ENCODE measurements at regions not wholly inside any gene's neighbourhood (a gene's known extent, or its start where the extent isn't known, plus 50 kb on each side); places are given as distances from the start of the nearest gene placed in this dataset.

DNA sequence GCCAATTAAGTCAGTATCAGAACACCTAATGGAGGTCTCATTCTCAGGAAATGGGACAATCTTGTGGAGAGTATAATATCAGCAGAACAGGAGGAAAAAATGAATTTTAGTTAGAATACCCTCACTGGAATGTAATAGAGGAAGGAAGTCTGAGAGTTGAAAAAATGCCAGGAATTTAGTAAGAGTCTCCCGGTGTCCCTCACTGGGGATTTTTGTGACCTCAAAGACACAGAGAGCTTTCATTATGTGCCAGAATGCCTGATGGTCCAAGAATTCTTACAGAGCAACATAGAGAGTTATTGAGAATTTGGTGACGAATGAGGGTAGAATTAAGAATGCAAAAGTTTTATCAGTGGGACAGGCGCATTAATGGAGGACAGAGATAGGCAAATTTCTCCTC lies 443.5 kb upstream of the B3GALT2 start:
- H3K27me3 ChIP-seq (ENCODE audit: control insufficient read depth in 3 of 3, insufficient read depth in 3 of 3, low read length in 2 of 3): no peaks in the 10 kb centered on the region
- H3K9ac ChIP-seq (ENCODE audit: insufficient read depth in 1 of 2, low read length in 2 of 2): no peak overlapping the region
- no peaks in the 10 kb centered on the region for H3K36me3 ChIP-seq (ENCODE audit: control insufficient read depth in 4 of 4, insufficient read depth in 4 of 4, low read length in 4 of 4)
- WGBS, 2 donors: 55 to 61% methylated on average over 3 of the region's 3 CpGs
- TF ChIP-seq, protein P1, sequence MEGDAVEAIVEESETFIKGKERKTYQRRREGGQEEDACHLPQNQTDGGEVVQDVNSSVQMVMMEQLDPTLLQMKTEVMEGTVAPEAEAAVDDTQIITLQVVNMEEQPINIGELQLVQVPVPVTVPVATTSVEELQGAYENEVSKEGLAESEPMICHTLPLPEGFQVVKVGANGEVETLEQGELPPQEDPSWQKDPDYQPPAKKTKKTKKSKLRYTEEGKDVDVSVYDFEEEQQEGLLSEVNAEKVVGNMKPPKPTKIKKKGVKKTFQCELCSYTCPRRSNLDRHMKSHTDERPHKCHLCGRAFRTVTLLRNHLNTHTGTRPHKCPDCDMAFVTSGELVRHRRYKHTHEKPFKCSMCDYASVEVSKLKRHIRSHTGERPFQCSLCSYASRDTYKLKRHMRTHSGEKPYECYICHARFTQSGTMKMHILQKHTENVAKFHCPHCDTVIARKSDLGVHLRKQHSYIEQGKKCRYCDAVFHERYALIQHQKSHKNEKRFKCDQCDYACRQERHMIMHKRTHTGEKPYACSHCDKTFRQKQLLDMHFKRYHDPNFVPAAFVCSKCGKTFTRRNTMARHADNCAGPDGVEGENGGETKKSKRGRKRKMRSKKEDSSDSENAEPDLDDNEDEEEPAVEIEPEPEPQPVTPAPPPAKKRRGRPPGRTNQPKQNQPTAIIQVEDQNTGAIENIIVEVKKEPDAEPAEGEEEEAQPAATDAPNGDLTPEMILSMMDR (IDR thresholded peaks at IDR 0.05; ENCODE audit: control extremely low read depth, extremely low read depth): no peak
- DNase-seq (peak in 1 of 3 donors; percentile 12), ATAC-seq (ENCODE audit: insufficient read depth, low FRiP score) (no peak)
- H3K4me1 ChIP-seq (ENCODE audit: control insufficient read depth in 5 of 5, insufficient read depth in 5 of 5, low read length in 5 of 5): peaks cover 0 to 3% (median 0%) of the 10 kb centered on the region in 5 donors
- no peaks in the 10 kb centered on the region for H3K9me3 ChIP-seq (ENCODE audit: control insufficient read depth in 4 of 4, insufficient read depth in 3 of 4, low read length in 3 of 4)
- H3K27ac ChIP-seq (ENCODE audit: low read depth in 1 of 2, low read length in 1 of 2): no peak overlapping the region
- H3K4me3 ChIP-seq: no peak overlapping the region

GRCh38 chr1:193626695-193627094 lies 440.3 kb upstream of the B3GALT2 start:
- 86 to 95% methylated on average over 2 of the region's 2 CpGs for WGBS, 2 donors
- H3K9me3 ChIP-seq (ENCODE audit: control insufficient read depth in 4 of 4, insufficient read depth in 3 of 4, low read length in 3 of 4): no peaks in the 10 kb centered on the region
- TF ChIP-seq, protein P1 (IDR thresholded peaks at IDR 0.05; ENCODE audit: control extremely low read depth, extremely low read depth): no peak
- H3K9ac ChIP-seq (ENCODE audit: insufficient read depth in 1 of 2, low read length in 2 of 2): no peak overlapping the region
- DNase-seq: no peak
- no peaks in the 10 kb centered on the region for H3K36me3 ChIP-seq (ENCODE audit: control insufficient read depth in 4 of 4, insufficient read depth in 4 of 4, low read length in 4 of 4)
- H3K4me1 ChIP-seq (ENCODE audit: control insufficient read depth in 5 of 5, insufficient read depth in 5 of 5, low read length in 5 of 5): peaks cover 0 to 3% (median 0%) of the 10 kb centered on the region in 5 donors
- ATAC-seq (ENCODE audit: insufficient read depth, low FRiP score): no peak
- H3K27ac ChIP-seq (ENCODE audit: low read depth in 1 of 2, low read length in 1 of 2): no peak overlapping the region
- no peaks in the 10 kb centered on the region for H3K27me3 ChIP-seq (ENCODE audit: control insufficient read depth in 3 of 3, insufficient read depth in 3 of 3, low read length in 2 of 3)
- no peak overlapping the region for H3K4me3 ChIP-seq

GRCh38 chr1:193625255-193625654 lies 438.8 kb upstream of the B3GALT2 start:
- Histone ChIP-seq H3K4me3 (no peak overlapping the region), H3K36me3 (ENCODE audit: control insufficient read depth in 4 of 4, insufficient read depth in 4 of 4, low read length in 4 of 4) (no peaks in the 10 kb centered on the region), H3K9ac (ENCODE audit: insufficient read depth in 1 of 2, low read length in 2 of 2) (no peak overlapping the region), H3K4me1 (ENCODE audit: control insufficient read depth in 5 of 5, insufficient read depth in 5 of 5, low read length in 5 of 5) (peaks cover 0 to 3% (median 0%) of the 10 kb centered on the region in 5 donors), H3K27me3 (ENCODE audit: control insufficient read depth in 3 of 3, insufficient read depth in 3 of 3, low read length in 2 of 3) (no peaks in the 10 kb centered on the region), H3K9me3 (ENCODE audit: control insufficient read depth in 4 of 4, insufficient read depth in 3 of 4, low read length in 3 of 4) (no peaks in the 10 kb centered on the region), H3K27ac (ENCODE audit: low read depth in 1 of 2, low read length in 1 of 2) (no peak overlapping the region)
- 78 to 83% methylated on average over 4 of the region's 4 CpGs for WGBS, 2 donors
- DNase-seq (no peak), ATAC-seq (ENCODE audit: insufficient read depth, low FRiP score) (no peak)
- TF ChIP-seq, protein P1 (IDR thresholded peaks at IDR 0.05; ENCODE audit: control extremely low read depth, extremely low read depth): no peak

- ATAC-seq (ENCODE audit: insufficient read depth, low FRiP score) (no peak), DNase-seq (no peak)
- Histone ChIP-seq H3K27ac (ENCODE audit: low read depth in 1 of 2, low read length in 1 of 2) (no peak overlapping the region), H3K36me3 (ENCODE audit: control insufficient read depth in 4 of 4, insufficient read depth in 4 of 4, low read length in 4 of 4) (no peaks in the 10 kb centered on the region), H3K27me3 (ENCODE audit: control insufficient read depth in 3 of 3, insufficient read depth in 3 of 3, low read length in 2 of 3) (no peaks in the 10 kb centered on the region), H3K9me3 (ENCODE audit: control insufficient read depth in 4 of 4, insufficient read depth in 3 of 4, low read length in 3 of 4) (no peaks in the 10 kb centered on the region), H3K9ac (ENCODE audit: insufficient read depth in 1 of 2, low read length in 2 of 2) (no peak overlapping the region), H3K4me1 (ENCODE audit: control insufficient read depth in 5 of 5, insufficient read depth in 5 of 5, low read length in 5 of 5) (no peaks in the 10 kb centered on the region), H3K4me3 (no peak overlapping the region)
- TF ChIP-seq, protein P1 (IDR thresholded peaks at IDR 0.05; ENCODE audit: control extremely low read depth, extremely low read depth): no peak
- 91 to 95% methylated on average over 2 of the region's 2 CpGs for WGBS, 2 donors
These were observed 433.5 kb upstream of the B3GALT2 start for GRCh38 chr1:193619911-193620310.

Measured in lung (tissue), 11 donors.